Peyer's patch (tissue), 4 donors: ENCODE measurements at regions not wholly inside any gene's neighbourhood (a gene's known extent, or its start where the extent isn't known, plus 50 kb on each side); places are given as distances from the start of the nearest gene placed in this dataset.
"Not testable (repeated sequence)": the region's sequence is repeated elsewhere in the genome, so short reads cannot be mapped to it uniquely, and the experiment has no call there.

ENCODE experiments used
- DNase-seq, 3 donors: peaks; one replicate each; pipeline ENCODE4 v3.0.0-alpha.2; 2017 to 2019
- H3K27ac ChIP-seq, 4 donors: fragments of 200-600 bp; sonication (generic); one replicate each; pipeline ENCODE4 v1.5.1; 2016 to 2019
- H3K27me3 ChIP-seq, 2 donors: fragments of 200-600 bp; sonication (generic); one replicate each; pipeline ENCODE4 v1.5.1; 2019
- H3K36me3 ChIP-seq, 3 donors: fragments of 200-600 bp; sonication (generic); one replicate each; pipeline ENCODE4 v1.5.1; 2016 to 2019
- H3K4me1 ChIP-seq, 4 donors: fragments of 200-600 bp; sonication (generic); one replicate each; pipeline ENCODE4 v1.5.1; 2016 to 2019
- H3K4me3 ChIP-seq, 4 donors: fragments of 200-600 bp; sonication (generic); 1 replicate in 3 of 4; 2 replicates in 1 of 4; pipeline ENCODE4 v1.5.1; 2016 to 2019; ENCODE audit warnings: mild to moderate bottlenecking in 1 of 4
- H3K9me3 ChIP-seq, 4 donors: fragments of 200-600 bp; sonication (generic); one replicate each; pipeline ENCODE4 v1.5.1; 2016 to 2019; ENCODE audit warnings: mild to moderate bottlenecking in 1 of 4

GRCh38 chr17:16836315-16836915, 135.5 kb downstream of the TNFRSF13B start:
- H3K4me1 ChIP-seq, DNase-seq, H3K27me3 ChIP-seq, H3K9me3 ChIP-seq, H3K27ac ChIP-seq, H3K4me3 ChIP-seq, H3K36me3 ChIP-seq: not testable (repeated sequence)

DNA sequence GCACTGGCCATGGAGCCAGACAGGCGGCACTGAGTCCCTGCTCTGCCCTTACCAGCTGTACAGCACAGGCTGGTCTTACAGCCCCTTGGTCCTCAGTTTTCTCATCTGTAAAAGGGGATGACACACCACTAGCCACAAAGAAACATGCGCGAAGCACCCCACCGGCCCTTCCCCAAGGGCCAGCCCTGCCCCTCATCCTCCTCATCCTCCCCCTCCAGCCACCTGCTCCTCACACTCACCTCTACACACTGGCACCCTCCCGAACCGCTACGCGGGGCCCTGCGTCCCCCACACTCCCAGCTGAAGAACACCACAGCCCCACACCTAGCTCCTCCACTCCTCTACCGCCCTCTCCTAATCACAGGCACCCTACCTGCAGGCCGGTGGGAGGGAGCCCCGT, 138.4 kb downstream of the TNFRSF13B start:
- not testable (repeated sequence) for H3K27ac ChIP-seq, H3K4me1 ChIP-seq

GRCh38 chr17:16832853-16833252, 139.1 kb downstream of the TNFRSF13B start:
- H3K27ac ChIP-seq, H3K36me3 ChIP-seq, H3K4me3 ChIP-seq: not testable (repeated sequence)

More for the DNA sequence above, 138.4 kb downstream of the TNFRSF13B start:
- not testable (repeated sequence) for H3K4me3 ChIP-seq, DNase-seq, H3K27me3 ChIP-seq, H3K9me3 ChIP-seq, H3K36me3 ChIP-seq

GRCh38 chr17:16832206-16832605, 139.7 kb downstream of the TNFRSF13B start:
- H3K27me3 ChIP-seq, H3K9me3 ChIP-seq, H3K36me3 ChIP-seq, H3K27ac ChIP-seq, H3K4me3 ChIP-seq, H3K4me1 ChIP-seq: not testable (repeated sequence)
- peak in 1 of 3 donors; percentile 23 for DNase-seq

More at GRCh38 chr17:16832853-16833252, 139.1 kb downstream of the TNFRSF13B start:
- not testable (repeated sequence) for H3K9me3 ChIP-seq, DNase-seq, H3K27me3 ChIP-seq, H3K4me1 ChIP-seq

GRCh38 chr17:16830770-16831169, 140.7 kb downstream of the CCDC144A start:
- H3K4me1 ChIP-seq, H3K4me3 ChIP-seq, H3K36me3 ChIP-seq, DNase-seq, H3K27me3 ChIP-seq, H3K9me3 ChIP-seq, H3K27ac ChIP-seq: not testable (repeated sequence)

- H3K4me1 ChIP-seq, H3K4me3 ChIP-seq, DNase-seq, H3K36me3 ChIP-seq, H3K27me3 ChIP-seq, H3K27ac ChIP-seq, H3K9me3 ChIP-seq: not testable (repeated sequence)
Measured at GRCh38 chr17:16830219-16830618, 140.2 kb downstream of the CCDC144A start.
